Hepatocyte (in vitro differentiated cells): ENCODE measurements at regions not wholly inside any gene's neighbourhood (a gene's known extent, or its start where the extent isn't known, plus 50 kb on each side); places are given as distances from the start of the nearest gene placed in this dataset.

Experiments
- DNase-seq: peaks from one replicate; pipeline ENCODE4 v3.0.0-alpha.2; 2016; ENCODE audit warnings: low spot score
- H2AFZ ChIP-seq: fragments of 200-600 bp; sonication (generic); 2 replicates; pipeline ENCODE4 v1.6.0; 2016; ENCODE audit warnings: antibody characterized with exemption, mild to moderate bottlenecking
- H3K27ac ChIP-seq: fragments of 200-600 bp; sonication (generic); 2 replicates; pipeline ENCODE4 v1.5.1; 2016; ENCODE audit warnings: mild to moderate bottlenecking
- H3K27me3 ChIP-seq: fragments of 200-600 bp; sonication (generic); 2 replicates; pipeline ENCODE4 v1.6.1; 2016
- H3K36me3 ChIP-seq: fragments of 200-600 bp; sonication (generic); replicated peaks from 2 replicates; pipeline ENCODE4 v1.5.1; 2016; ENCODE audit warnings: low read depth; ENCODE audit not compliant: insufficient read depth
- H3K4me1 ChIP-seq: fragments of 200-600 bp; sonication (generic); 2 replicates; pipeline ENCODE4 v1.5.1; 2016; ENCODE audit warnings: mild to moderate bottlenecking, moderate library complexity; ENCODE audit not compliant: insufficient read depth
- H3K4me2 ChIP-seq: fragments of 200-600 bp; sonication (generic); 2 replicates; pipeline ENCODE4 v1.6.0; 2016
- H3K4me3 ChIP-seq: fragments of 200-600 bp; sonication (generic); 2 replicates; pipeline ENCODE4 v1.5.1; 2016; ENCODE audit warnings: mild to moderate bottlenecking
- H3K79me2 ChIP-seq: fragments of 200-600 bp; sonication (generic); 2 replicates; pipeline ENCODE4 v1.6.0; 2017; ENCODE audit warnings: mild to moderate bottlenecking
- H3K9me2 ChIP-seq: fragments of 200-600 bp; sonication (generic); replicated peaks from 2 replicates; pipeline ENCODE4 v1.6.0; 2017; ENCODE audit warnings: mild to moderate bottlenecking; ENCODE audit not compliant: insufficient read depth
- H3K9me3 ChIP-seq: fragments of 200-600 bp; sonication (generic); 2 replicates; pipeline ENCODE4 v1.5.1; 2016; ENCODE audit warnings: low read depth, mild to moderate bottlenecking
- H4K20me1 ChIP-seq: fragments of 200-600 bp; sonication (generic); 2 replicates; pipeline ENCODE4 v1.6.0; 2016; ENCODE audit warnings: mild to moderate bottlenecking; ENCODE audit not compliant: insufficient read depth, poor library complexity, severe bottlenecking
- EZH2 ChIP-seq: fragments of 200-600 bp; sonication (generic); IDR thresholded peaks from 2 replicates; pipeline ENCODE4 v1.6.1; 2016; ENCODE audit warnings: antibody characterized with exemption, mild to moderate bottlenecking, borderline replicate concordance
- EZH2phosphoT487 ChIP-seq: fragments of 200-600 bp; sonication (generic); IDR thresholded peaks from one replicate; pipeline ENCODE4 v1.6.1; 2018; ENCODE audit warnings: antibody characterized with exemption, mild to moderate bottlenecking, low read depth, moderate library complexity; ENCODE audit not compliant: unreplicated experiment, severe bottlenecking
- whole genome bisulfite sequencing: methylation state at CpG from one replicate; pipeline ENCODE4 v1.1.6; 2016; ENCODE audit warnings: low lambda C conversion rate; ENCODE audit errors: missing lambda C conversion rate; 5-methylcytosine and 5-hydroxymethylcytosine counted together
- TF ChIP-seq, protein P1 (sequence below): fragments of 200-600 bp; sonication (generic); IDR thresholded peaks from 2 replicates; pipeline ENCODE4 v1.5.1; 2016; ENCODE audit warnings: antibody characterized with exemption, mild to moderate bottlenecking; ENCODE audit not compliant: poor library complexity

DNA sequence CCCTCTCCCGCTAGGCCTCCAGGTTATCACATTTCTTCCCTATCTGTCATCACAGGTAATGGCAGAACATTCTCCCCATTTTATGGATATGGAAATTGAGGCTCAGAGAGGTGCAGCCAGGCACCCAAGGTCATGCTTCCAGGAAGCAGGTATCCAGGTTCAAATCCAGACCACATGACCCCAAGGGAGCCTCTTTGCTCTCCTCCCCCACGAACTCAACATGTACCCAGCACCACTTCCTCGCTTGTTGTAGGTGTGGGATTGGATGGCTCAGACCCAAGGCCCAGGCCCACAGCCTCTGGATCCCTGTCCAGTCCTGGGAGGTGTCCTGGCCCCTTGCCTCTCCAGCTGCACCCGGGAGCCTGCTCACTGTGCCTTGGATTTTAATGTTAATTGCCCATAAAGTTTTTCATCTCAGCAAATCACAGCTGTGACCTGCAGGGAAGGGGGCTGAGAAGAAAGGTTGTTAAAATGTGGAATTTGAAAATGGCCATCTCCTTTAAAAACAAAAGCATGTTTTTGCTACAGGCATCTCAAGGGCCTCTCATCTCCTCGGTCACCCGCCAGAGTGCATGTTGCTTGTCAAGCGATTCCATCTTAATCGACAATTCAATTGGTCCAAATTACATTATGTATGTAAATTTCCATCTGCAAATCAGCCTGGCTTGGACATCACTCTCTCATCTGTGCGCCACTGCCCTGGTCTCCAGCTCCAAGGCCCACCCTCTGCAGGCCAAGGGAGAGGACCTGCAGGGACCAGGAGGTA is 205.4 kb upstream of the ZMIZ1 start:
- no peak overlapping the region for H2AFZ ChIP-seq
- no peak overlapping the region for H3K4me3 ChIP-seq
- no peaks in the 10 kb centered on the region for H4K20me1 ChIP-seq
- H3K27ac ChIP-seq: no peak overlapping the region
- 77% methylated on average over 9 of the region's 9 CpGs for WGBS
- H3K4me1 ChIP-seq: no peaks in the 10 kb centered on the region
- H3K79me2 ChIP-seq: no peaks in the 10 kb centered on the region
- no peaks in the 10 kb centered on the region for H3K36me3 ChIP-seq
- no peaks in the 10 kb centered on the region for H3K9me2 ChIP-seq
- TF ChIP-seq EZH2 (no peak), EZH2phosphoT487 (no peak)
- TF ChIP-seq, protein P1, sequence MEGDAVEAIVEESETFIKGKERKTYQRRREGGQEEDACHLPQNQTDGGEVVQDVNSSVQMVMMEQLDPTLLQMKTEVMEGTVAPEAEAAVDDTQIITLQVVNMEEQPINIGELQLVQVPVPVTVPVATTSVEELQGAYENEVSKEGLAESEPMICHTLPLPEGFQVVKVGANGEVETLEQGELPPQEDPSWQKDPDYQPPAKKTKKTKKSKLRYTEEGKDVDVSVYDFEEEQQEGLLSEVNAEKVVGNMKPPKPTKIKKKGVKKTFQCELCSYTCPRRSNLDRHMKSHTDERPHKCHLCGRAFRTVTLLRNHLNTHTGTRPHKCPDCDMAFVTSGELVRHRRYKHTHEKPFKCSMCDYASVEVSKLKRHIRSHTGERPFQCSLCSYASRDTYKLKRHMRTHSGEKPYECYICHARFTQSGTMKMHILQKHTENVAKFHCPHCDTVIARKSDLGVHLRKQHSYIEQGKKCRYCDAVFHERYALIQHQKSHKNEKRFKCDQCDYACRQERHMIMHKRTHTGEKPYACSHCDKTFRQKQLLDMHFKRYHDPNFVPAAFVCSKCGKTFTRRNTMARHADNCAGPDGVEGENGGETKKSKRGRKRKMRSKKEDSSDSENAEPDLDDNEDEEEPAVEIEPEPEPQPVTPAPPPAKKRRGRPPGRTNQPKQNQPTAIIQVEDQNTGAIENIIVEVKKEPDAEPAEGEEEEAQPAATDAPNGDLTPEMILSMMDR: no peak
- no peak overlapping the region for H3K4me2 ChIP-seq
- no peaks in the 10 kb centered on the region for H3K27me3 ChIP-seq
- H3K9me3 ChIP-seq: no peaks in the 10 kb centered on the region
- DNase-seq: peak; percentile 2

DNA sequence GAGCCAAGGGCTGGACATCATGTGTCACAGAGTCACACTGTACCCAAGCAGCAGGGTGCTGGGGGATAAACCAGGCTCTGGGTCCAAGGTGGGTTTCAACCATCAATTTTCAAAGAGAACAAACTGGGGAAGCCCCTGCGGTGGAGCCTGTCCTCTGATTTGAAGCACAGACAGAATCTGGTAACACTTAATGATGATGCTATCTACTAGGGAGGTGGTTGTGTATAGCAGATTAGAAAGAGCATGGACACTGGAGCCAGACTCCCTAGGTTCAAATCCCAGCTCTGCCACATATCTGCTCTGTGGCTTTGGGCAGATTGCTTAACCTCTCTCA is 204.9 kb upstream of the ZMIZ1 start:
- TF ChIP-seq EZH2: no peak
- TF ChIP-seq EZH2phosphoT487: no peak
- 100% methylated on average over 1 of the region's 1 CpG for WGBS

DNA sequence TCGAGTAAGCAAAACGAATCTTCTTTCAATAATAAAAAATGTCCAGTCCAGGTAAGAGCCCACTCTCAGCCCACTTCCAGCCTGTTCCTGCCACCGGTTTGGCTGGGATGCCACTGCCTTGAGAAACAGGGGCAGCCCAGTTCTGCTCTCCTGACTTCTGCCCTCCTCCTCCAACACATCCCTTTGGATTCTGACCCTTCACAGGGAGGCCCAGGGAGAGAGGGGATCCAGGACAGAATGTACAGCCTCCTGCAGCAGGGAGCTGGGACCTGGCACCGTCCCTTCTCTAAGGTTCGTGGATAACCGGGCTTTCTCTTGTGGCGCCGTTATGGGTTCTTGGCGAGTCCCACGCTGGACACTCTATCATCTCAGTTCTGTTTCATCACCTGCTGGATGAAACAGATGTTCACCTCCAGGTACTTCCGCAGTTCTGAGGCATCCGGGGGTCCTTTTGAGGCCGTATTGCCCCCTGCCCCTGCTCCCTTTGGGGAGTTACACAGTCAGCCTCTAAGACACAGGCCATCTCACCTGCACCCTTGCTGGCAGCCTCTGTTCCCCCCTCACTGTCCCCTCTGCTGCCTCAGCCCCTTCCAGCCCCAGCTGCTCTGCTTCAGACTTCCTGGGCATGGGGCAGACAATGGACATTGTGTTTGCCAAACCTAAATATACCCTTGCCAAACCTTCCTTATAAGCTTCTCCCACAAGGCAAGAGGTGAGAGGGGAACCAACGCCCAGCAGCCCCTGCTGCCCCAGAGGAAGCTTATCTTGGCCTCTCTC is 203.8 kb upstream of the ZMIZ1 start:
- Histone ChIP-seq H3K4me2 (no peak overlapping the region), H3K4me3 (no peak overlapping the region), H3K4me1 (no peaks in the 10 kb centered on the region), H3K27ac (no peak overlapping the region), H4K20me1 (no peaks in the 10 kb centered on the region), H3K36me3 (no peaks in the 10 kb centered on the region), H2AFZ (no peak overlapping the region), H3K9me3 (no peaks in the 10 kb centered on the region), H3K79me2 (no peaks in the 10 kb centered on the region), H3K9me2 (no peaks in the 10 kb centered on the region), H3K27me3 (no peaks in the 10 kb centered on the region)
- WGBS: 94% methylated on average over 14 of the region's 14 CpGs
- TF ChIP-seq EZH2 (no peak), EZH2phosphoT487 (no peak)
- TF ChIP-seq, protein P1: no peak
- no peak for DNase-seq

More for the DNA sequence above, 204.9 kb upstream of the ZMIZ1 start:
- Histone ChIP-seq H2AFZ (no peak overlapping the region), H3K4me3 (no peak overlapping the region), H3K4me2 (no peak overlapping the region), H3K4me1 (no peaks in the 10 kb centered on the region), H3K79me2 (no peaks in the 10 kb centered on the region), H3K27me3 (no peaks in the 10 kb centered on the region), H3K9me3 (no peaks in the 10 kb centered on the region), H3K27ac (no peak overlapping the region), H3K36me3 (no peaks in the 10 kb centered on the region), H3K9me2 (no peaks in the 10 kb centered on the region), H4K20me1 (no peaks in the 10 kb centered on the region)
- peak; percentile 3 for DNase-seq

DNA sequence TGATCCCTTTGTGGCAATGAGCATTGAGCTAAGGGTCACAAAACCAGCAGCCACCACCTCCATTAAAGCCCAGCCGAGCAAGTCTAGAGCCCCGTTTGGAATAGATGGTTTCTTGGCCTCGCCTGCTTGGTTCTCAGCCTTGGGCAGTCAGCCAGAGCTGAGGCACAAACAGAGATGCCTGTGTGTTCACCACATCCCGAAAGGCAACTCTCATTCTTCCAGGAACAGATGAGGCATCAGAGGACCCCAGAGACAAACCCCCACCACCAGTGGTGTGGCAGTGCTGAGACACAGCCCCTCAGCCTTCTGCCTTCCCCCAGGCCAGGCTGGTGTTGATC is 203.3 kb upstream of the ZMIZ1 start:
- TF ChIP-seq EZH2phosphoT487 (no peak), EZH2 (no peak)
- TF ChIP-seq, protein P1: no peak
- no peaks in the 10 kb centered on the region for H3K27me3 ChIP-seq
- no peaks in the 10 kb centered on the region for H3K9me2 ChIP-seq
- no peaks in the 10 kb centered on the region for H4K20me1 ChIP-seq
- no peaks in the 10 kb centered on the region for H3K4me1 ChIP-seq
- H3K4me3 ChIP-seq: no peak overlapping the region
- no peak overlapping the region for H3K4me2 ChIP-seq
- no peak overlapping the region for H2AFZ ChIP-seq
- H3K79me2 ChIP-seq: no peaks in the 10 kb centered on the region
- no peaks in the 10 kb centered on the region for H3K9me3 ChIP-seq
- DNase-seq: peak; percentile 2
- WGBS: 76% methylated on average over 4 of the region's 4 CpGs
- H3K27ac ChIP-seq: no peak overlapping the region
- no peaks in the 10 kb centered on the region for H3K36me3 ChIP-seq
